ENCODE measurements at regions not wholly inside any gene's neighbourhood (a gene's known extent, or its start where the extent isn't known, plus 50 kb on each side); places are given as distances from the start of the nearest gene placed in this dataset.

DNA sequence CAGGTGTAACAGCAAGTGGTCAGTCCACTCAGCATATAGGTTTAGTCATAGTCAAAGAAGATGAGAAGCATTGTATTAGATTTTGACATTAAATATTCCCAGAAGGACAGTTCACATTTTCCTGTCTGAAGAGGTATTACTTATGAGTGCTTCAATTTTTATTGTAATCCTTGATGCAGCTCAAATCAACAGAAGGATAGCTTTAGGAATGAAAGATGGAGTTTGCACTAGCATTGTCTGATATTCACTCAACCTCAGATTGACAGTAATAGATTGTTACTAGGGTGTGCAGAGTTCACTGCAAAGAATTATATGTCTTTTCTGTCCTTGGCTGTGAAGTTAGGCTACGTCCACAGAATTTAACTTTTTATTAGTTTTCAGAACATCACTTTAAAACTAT, 764.3 kb upstream of the AADAT start:
- TF ChIP-seq CEBPB (IDR thresholded peaks at IDR 0.05) (no peak), FOSL2 (IDR thresholded peaks at IDR 0.05) (no peak), FOSL2 (CRISPR knock-in tag; IDR thresholded peaks at IDR 0.05) (no peak)
- TF ChIP-seq, protein P1, sequence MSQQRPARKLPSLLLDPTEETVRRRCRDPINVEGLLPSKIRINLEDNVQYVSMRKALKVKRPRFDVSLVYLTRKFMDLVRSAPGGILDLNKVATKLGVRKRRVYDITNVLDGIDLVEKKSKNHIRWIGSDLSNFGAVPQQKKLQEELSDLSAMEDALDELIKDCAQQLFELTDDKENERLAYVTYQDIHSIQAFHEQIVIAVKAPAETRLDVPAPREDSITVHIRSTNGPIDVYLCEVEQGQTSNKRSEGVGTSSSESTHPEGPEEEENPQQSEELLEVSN (IDR thresholded peaks at IDR 0.05; ENCODE audit: borderline replicate concordance, low read depth), result no peak
- TF ChIP-seq, protein P2, sequence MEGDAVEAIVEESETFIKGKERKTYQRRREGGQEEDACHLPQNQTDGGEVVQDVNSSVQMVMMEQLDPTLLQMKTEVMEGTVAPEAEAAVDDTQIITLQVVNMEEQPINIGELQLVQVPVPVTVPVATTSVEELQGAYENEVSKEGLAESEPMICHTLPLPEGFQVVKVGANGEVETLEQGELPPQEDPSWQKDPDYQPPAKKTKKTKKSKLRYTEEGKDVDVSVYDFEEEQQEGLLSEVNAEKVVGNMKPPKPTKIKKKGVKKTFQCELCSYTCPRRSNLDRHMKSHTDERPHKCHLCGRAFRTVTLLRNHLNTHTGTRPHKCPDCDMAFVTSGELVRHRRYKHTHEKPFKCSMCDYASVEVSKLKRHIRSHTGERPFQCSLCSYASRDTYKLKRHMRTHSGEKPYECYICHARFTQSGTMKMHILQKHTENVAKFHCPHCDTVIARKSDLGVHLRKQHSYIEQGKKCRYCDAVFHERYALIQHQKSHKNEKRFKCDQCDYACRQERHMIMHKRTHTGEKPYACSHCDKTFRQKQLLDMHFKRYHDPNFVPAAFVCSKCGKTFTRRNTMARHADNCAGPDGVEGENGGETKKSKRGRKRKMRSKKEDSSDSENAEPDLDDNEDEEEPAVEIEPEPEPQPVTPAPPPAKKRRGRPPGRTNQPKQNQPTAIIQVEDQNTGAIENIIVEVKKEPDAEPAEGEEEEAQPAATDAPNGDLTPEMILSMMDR (IDR thresholded peaks at IDR 0.05), result no peak

Measured in A549 (cell line).